ENCODE measurements at regions not wholly inside any gene's neighbourhood (a gene's known extent, or its start where the extent isn't known, plus 50 kb on each side); places are given as distances from the start of the nearest gene placed in this dataset.

- no peak for TF ChIP-seq CTCF (IDR thresholded peaks at IDR 0.05)
- TF ChIP-seq EZH2phosphoT487 (IDR thresholded peaks at IDR 0.05) = no peak
- TF ChIP-seq EZH2 (IDR thresholded peaks at IDR 0.05) = no peak
Observed at GRCh38 chr5:2110934-2111462, 228.3 kb upstream of the IRX4 start.

Data from neural progenitor cell (in vitro differentiated cells).